IMR-90 (cell line): ENCODE measurements at regions not wholly inside any gene's neighbourhood (a gene's known extent, or its start where the extent isn't known, plus 50 kb on each side); places are given as distances from the start of the nearest gene placed in this dataset.

Experiments used
- ATAC-seq: fragments of 200-7000 bp; cut with Tn5 transposase; 2 replicates; pipeline ENCODE4 v1.9.1; 2020; ENCODE audit warnings: low read depth, mild to moderate bottlenecking, moderate library complexity
- BruUV-seq: library from RNA; stranded (reverse); fragments of 400-500 nt; replicated peaks from 2 replicates; lab custom pipeline; 2021; lab: Mats Ljungman, UMichigan
- CTCF ChIA-PET: fragments of 300-600 bp; formaldehyde crosslinking; extraction: SDS; loops from one replicate; lab custom pipeline; 2021; ENCODE audit warnings: antibody characterized with exemption; lab: Yijun Ruan, JAX
- POLR2A ChIA-PET: fragments of 300-600 bp; sonication (Branson Sonifier 250); formaldehyde crosslinking; loops from one replicate; lab custom pipeline; 2022; ENCODE audit warnings: antibody characterized with exemption; ENCODE audit not compliant: unreplicated experiment; lab: Charles Lee
- DNase-seq: peaks from one replicate; pipeline ENCODE4 v3.0.0; 2013
- H2AFZ ChIP-seq: replicated peaks from 2 replicates; pipeline ENCODE3; 2013; ENCODE audit warnings: low read length, mild to moderate bottlenecking; ENCODE audit not compliant: poor library complexity
- H2AK5ac ChIP-seq: 2 replicates; pipeline ENCODE4 v1.6.1; 2013; ENCODE audit warnings: low read depth, low read length, inconsistent platforms
- H2AK9ac ChIP-seq: replicated peaks from 2 replicates; pipeline ENCODE3; 2013; ENCODE audit warnings: mild to moderate bottlenecking, low read depth, low read length, moderate library complexity; ENCODE audit not compliant: poor library complexity
- H2BK120ac ChIP-seq: 2 replicates; pipeline ENCODE4 v1.6.1; 2013; ENCODE audit warnings: low read depth, low read length, inconsistent platforms
- H2BK15ac ChIP-seq: 3 replicates; pipeline ENCODE4 v1.6.1; 2013; ENCODE audit warnings: low read depth, low read length, inconsistent platforms
- H2BK20ac ChIP-seq: 2 replicates; pipeline ENCODE4 v1.6.1; 2013; ENCODE audit warnings: low read depth, mild to moderate bottlenecking, inconsistent platforms, low read length, moderate library complexity
- H2BK5ac ChIP-seq: 2 replicates; pipeline ENCODE4 v1.6.1; 2013; ENCODE audit warnings: mild to moderate bottlenecking, low read depth, low read length, inconsistent platforms; ENCODE audit not compliant: poor library complexity, severe bottlenecking
- H3K14ac ChIP-seq: replicated peaks from 2 replicates; pipeline ENCODE4 v1.6.1; 2013; ENCODE audit warnings: low read depth, low read length, inconsistent platforms
- H3K18ac ChIP-seq: 2 replicates; pipeline ENCODE4 v1.6.1; 2013; ENCODE audit warnings: low read depth, low read length, control low read depth
- H3K23ac ChIP-seq: 2 replicates; pipeline ENCODE4 v1.6.1; 2013; ENCODE audit warnings: low read depth, low read length, inconsistent platforms
- H3K27ac ChIP-seq: 2 replicates; pipeline ENCODE4 v1.5.1; 2013; ENCODE audit warnings: mild to moderate bottlenecking, control low read depth, low read length; ENCODE audit not compliant: insufficient read depth
- H3K27me3 ChIP-seq: 2 replicates; pipeline ENCODE4 v1.6.1; 2013; ENCODE audit warnings: low read length; ENCODE audit not compliant: control insufficient read depth, insufficient read depth
- H3K36me3 ChIP-seq: 2 replicates; pipeline ENCODE4 v1.6.1; 2013; ENCODE audit warnings: low read length, mixed read lengths; ENCODE audit not compliant: control insufficient read depth, insufficient read depth
- H3K4ac ChIP-seq: 2 replicates; pipeline ENCODE4 v1.6.1; 2013; ENCODE audit warnings: low read depth, low read length, inconsistent platforms
- H3K4me1 ChIP-seq: 2 replicates; pipeline ENCODE4 v1.6.1; 2013; ENCODE audit warnings: low read length, mixed read lengths; ENCODE audit not compliant: control insufficient read depth, insufficient read depth
- H3K4me2 ChIP-seq: 2 replicates; pipeline ENCODE4 v1.6.1; 2013; ENCODE audit warnings: low read depth, mild to moderate bottlenecking, control low read depth, low read length, moderate library complexity
- H3K4me3 ChIP-seq: 2 replicates; pipeline ENCODE4 v1.5.1; 2013; ENCODE audit warnings: low read depth, mild to moderate bottlenecking, control low read depth, low read length, moderate library complexity; ENCODE audit not compliant: insufficient read depth
- H3K56ac ChIP-seq: 2 replicates; pipeline ENCODE4 v1.6.1; 2013; ENCODE audit warnings: low read length, inconsistent platforms; ENCODE audit not compliant: insufficient read depth; ENCODE audit errors: extremely low read depth
- H3K79me1 ChIP-seq, 2 experiments: 2 replicates each; pipeline ENCODE4 v1.6.1; 2013; ENCODE audit warnings: low read length in 2 of 2, inconsistent platforms in 1 of 2, low read depth in 1 of 2
- H3K9ac ChIP-seq: 2 replicates; pipeline ENCODE4 v1.6.1; 2013; ENCODE audit warnings: low read depth, low read length, control low read depth
- H3K9me1 ChIP-seq: 2 replicates; pipeline ENCODE4 v1.6.1; 2013; ENCODE audit warnings: low read length, inconsistent platforms; ENCODE audit not compliant: insufficient read depth
- H3K9me3 ChIP-seq: 2 replicates; pipeline ENCODE4 v1.6.1; 2013; ENCODE audit warnings: low read length; ENCODE audit not compliant: control insufficient read depth, insufficient read depth
- H4K20me1 ChIP-seq: 2 replicates; pipeline ENCODE4 v1.6.1; 2013; ENCODE audit warnings: low read length, inconsistent platforms; ENCODE audit not compliant: insufficient read depth
- H4K5ac ChIP-seq: 2 replicates; pipeline ENCODE4 v1.6.1; 2013; ENCODE audit warnings: mild to moderate bottlenecking, low read depth, low read length, control low read depth
- H4K8ac ChIP-seq, 2 experiments: 2 replicates each; pipeline ENCODE4 v1.6.1; 2013; ENCODE audit warnings: low read depth in 2 of 2, low read length in 2 of 2, control low read depth in 1 of 2, inconsistent platforms in 1 of 2
- H4K91ac ChIP-seq: 2 replicates; pipeline ENCODE4 v1.6.1; 2013; ENCODE audit warnings: low read depth, low read length, inconsistent platforms; ENCODE audit not compliant: insufficient read depth
- BHLHE40 ChIP-seq: fragments of 150-350 bp; IDR thresholded peaks from 2 replicates; pipeline ENCODE4 v1.6.1; 2016; ENCODE audit warnings: mild to moderate bottlenecking, low read depth, low read length
- CEBPB ChIP-seq: IDR thresholded peaks from 2 replicates; pipeline ENCODE4 v1.6.1; 2012; ENCODE audit warnings: low read depth, low read length, improper control_type of control experiment
- CHD1 ChIP-seq: IDR thresholded peaks from 2 replicates; pipeline ENCODE4 v1.6.1; 2012; ENCODE audit warnings: low read depth, low read length, improper control_type of control experiment
- CTCF ChIP-seq: conservative IDR thresholded peaks from 2 replicates; pipeline ENCODE4 v1.5.1; 2012; ENCODE audit warnings: mild to moderate bottlenecking, low read depth, low read length, improper control_type of control experiment
- FOS ChIP-seq: fragments of 150-350 bp; IDR thresholded peaks from 2 replicates; pipeline ENCODE4 v1.6.1; 2016; ENCODE audit warnings: low read depth, low read length
- MAZ ChIP-seq: IDR thresholded peaks from 2 replicates; pipeline ENCODE4 v1.6.1; 2012; ENCODE audit warnings: low read depth, mild to moderate bottlenecking, low read length, improper control_type of control experiment, moderate library complexity, borderline replicate concordance
- MXI1 ChIP-seq: IDR thresholded peaks from 2 replicates; pipeline ENCODE4 v1.6.1; 2012; ENCODE audit warnings: low read depth, mild to moderate bottlenecking, low read length, moderate library complexity, borderline replicate concordance
- POLR2A ChIP-seq: IDR thresholded peaks from 2 replicates; pipeline ENCODE4 v1.6.1; 2012; ENCODE audit warnings: mild to moderate bottlenecking, low read depth, low read length
- RAD21 ChIP-seq: IDR thresholded peaks from 2 replicates; pipeline ENCODE4 v1.6.1; 2012; ENCODE audit warnings: low read length, improper control_type of control experiment
- RCOR1 ChIP-seq: IDR thresholded peaks from 2 replicates; pipeline ENCODE4 v1.6.1; 2012; ENCODE audit warnings: mild to moderate bottlenecking, low read length, improper control_type of control experiment; ENCODE audit not compliant: insufficient replicate concordance
- USF2 ChIP-seq: fragments of 150-350 bp; IDR thresholded peaks from 2 replicates; pipeline ENCODE4 v1.6.1; 2017; ENCODE audit warnings: mild to moderate bottlenecking, antibody characterized with exemption, low read length, low read depth
- WGBS, 2 experiments: methylation state at CpG; one replicate each; pipeline versions ENCODE4 v1.1.5 to v1.1.7; 2013; ENCODE audit warnings: missing lambda C conversion rate in 2 of 2; ENCODE audit not compliant: insufficient read length in 1 of 2; ENCODE audit errors: extremely low coverage in 2 of 2; 5-methylcytosine and 5-hydroxymethylcytosine counted together
- dilution Hi-C: fragments of 300-500 bp; cut with HindIII; formaldehyde crosslinking; loops from one replicate; pipeline ENCODE4 v1.14.3; 2018; ENCODE audit warnings: low sequenced_read_pairs; ENCODE audit not compliant: unreplicated experiment
- in situ Hi-C: fragments of 300-500 bp; cut with MboI; formaldehyde crosslinking; loops from 3 replicates; pipeline ENCODE4 v1.14.3; 2019; ENCODE audit warnings: low sequenced_read_pairs, inconsistent platforms, mixed read lengths
- intact Hi-C: fragments of 100-400 bp; cut with micrococcal nuclease; formaldehyde crosslinking; loops from 2 replicates; pipeline ENCODE4 v1.10.0; 2022

DNA sequence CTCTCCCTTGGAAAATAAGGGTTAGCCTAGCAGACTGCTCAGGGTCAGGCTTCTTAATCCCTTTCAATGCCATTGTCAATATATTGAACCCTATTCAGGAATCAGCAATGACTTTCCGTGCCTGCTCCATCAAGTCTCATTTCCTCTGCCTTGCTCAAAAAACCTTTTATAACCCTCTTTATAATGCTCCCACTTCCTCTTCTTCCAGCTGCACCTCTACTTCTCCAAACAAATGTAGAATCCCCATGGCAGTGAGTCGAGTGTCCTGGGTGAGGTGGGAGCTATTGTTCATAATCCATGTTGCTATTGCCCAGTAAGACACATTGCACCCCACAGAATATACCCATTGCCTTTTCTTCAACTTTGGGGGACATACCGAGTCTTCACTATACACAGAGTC is 58.6 kb downstream of the OLIG1 start:
- no peaks in the 10 kb centered on the region for H4K20me1 ChIP-seq
- H3K4me2 ChIP-seq: no peak overlapping the region
- H2BK15ac ChIP-seq: no peak overlapping the region
- ChIA-PET POLR2A (no interaction called here), CTCF (no interaction called here)
- H3K14ac ChIP-seq: no peak overlapping the region
- H2BK120ac ChIP-seq: no peak overlapping the region
- in situ Hi-C loops: loop anchor here (10.0 kb wide), 1 partner anchor 294 kb away; no protein-coding TSS in a partner anchor
- H2BK20ac ChIP-seq: no peak overlapping the region
- H2AFZ ChIP-seq: no peak overlapping the region
- H3K9me3 ChIP-seq: no peaks in the 10 kb centered on the region
- WGBS, 2 experiments: no CpG with 5 or more reads among the region's 3 CpGs
- H3K9ac ChIP-seq: no peak overlapping the region
- dilution Hi-C loops: no loop called here
- no peak overlapping the region for H3K27ac ChIP-seq
- H2AK9ac ChIP-seq: no peak overlapping the region
- no peaks in the 10 kb centered on the region for H3K79me1 ChIP-seq
- H3K27me3 ChIP-seq: peaks cover 37% of the 10 kb centered on the region
- H3K23ac ChIP-seq: no peak overlapping the region
- no peak overlapping the region for H3K4ac ChIP-seq
- intact Hi-C loops: no loop called here
- H3K9me1 ChIP-seq: no peaks in the 10 kb centered on the region
- DNase-seq: no peak
- no peaks in the 10 kb centered on the region for H3K4me1 ChIP-seq
- H3K18ac ChIP-seq: no peak overlapping the region
- no peak for ATAC-seq
- H2BK5ac ChIP-seq: no peak overlapping the region
- TF ChIP-seq CHD1 (no peak), USF2 (no peak), FOS (no peak), MXI1 (no peak), POLR2A (no peak), RCOR1 (no peak), BHLHE40 (no peak), RAD21 (no peak), MAZ (no peak), CTCF (no peak), CEBPB (no peak)
- H3K56ac ChIP-seq: no peak overlapping the region
- H4K5ac ChIP-seq: no peak overlapping the region
- no peak overlapping the region for H4K91ac ChIP-seq
- no peak overlapping the region for H2AK5ac ChIP-seq
- H4K8ac ChIP-seq: no peak overlapping the region
- H3K36me3 ChIP-seq: no peaks in the 10 kb centered on the region
- BruUV-seq: no TSS peak
- no peak overlapping the region for H3K4me3 ChIP-seq
